NOMO-1 (cell line): ENCODE measurements at regions not wholly inside any gene's neighbourhood (a gene's known extent, or its start where the extent isn't known, plus 50 kb on each side); places are given as distances from the start of the nearest gene placed in this dataset.

Source experiments
- DNase-seq, 2 experiments: peaks; one replicate each; lab custom pipeline; 2025; ENCODE audit not compliant: unreplicated experiment in 2 of 2; lab: John Stamatoyannopoulos, UW

GRCh38 chr2:120683701-120684100 is 52.0 kb upstream of the GLI2 start:
- DNase-seq, result no peak

GRCh38 chr2:120684289-120685065 is 51.2 kb upstream of the GLI2 start:
- no peak for DNase-seq

GRCh38 chr2:120685066-120685973 is 50.3 kb upstream of the GLI2 start:
- no peak for DNase-seq
